LNCaP clone FGC (cell line): ENCODE measurements at regions not wholly inside any gene's neighbourhood (a gene's known extent, or its start where the extent isn't known, plus 50 kb on each side); places are given as distances from the start of the nearest gene placed in this dataset.
"Not testable (repeated sequence)": the region's sequence is repeated elsewhere in the genome, so short reads cannot be mapped to it uniquely, and the experiment has no call there.

ENCODE experiments used
- DNase-seq: peaks from one replicate; pipeline ENCODE4 v3.0.0-alpha.2; 2011; ENCODE audit warnings: low read depth
- H3K4me3 ChIP-seq: 2 replicates; pipeline ENCODE4 v1.5.1; 2011; ENCODE audit warnings: mild to moderate bottlenecking, low read depth, low read length, control low read depth
- TF ChIP-seq, protein P1 (sequence below): IDR thresholded peaks from 2 replicates; pipeline ENCODE4 v1.5.1; 2012; ENCODE audit warnings: mild to moderate bottlenecking; ENCODE audit not compliant: control insufficient read depth, insufficient read depth; ENCODE audit errors: extremely low read depth

DNA sequence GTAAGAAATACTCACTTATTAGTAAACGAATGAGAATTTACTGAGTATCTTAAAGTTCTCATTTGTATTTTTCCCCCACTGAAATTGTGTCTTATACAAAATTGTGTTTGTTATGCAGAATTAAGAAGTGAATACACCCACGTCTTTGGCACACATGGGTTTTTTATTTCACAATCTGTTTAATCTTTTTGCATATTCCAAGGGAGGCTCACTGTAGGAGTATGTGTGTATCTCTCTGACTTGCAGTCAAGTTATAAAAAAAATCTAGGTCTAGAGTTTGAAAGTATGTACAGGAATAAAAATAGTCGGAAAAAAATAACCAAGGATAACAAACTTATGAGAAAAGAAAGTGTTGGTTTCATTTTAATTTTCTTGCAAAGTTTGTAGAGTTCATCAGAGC, 255.2 kb downstream of the PDCD6IP start:
- no peak for DNase-seq
- TF ChIP-seq, protein P1, sequence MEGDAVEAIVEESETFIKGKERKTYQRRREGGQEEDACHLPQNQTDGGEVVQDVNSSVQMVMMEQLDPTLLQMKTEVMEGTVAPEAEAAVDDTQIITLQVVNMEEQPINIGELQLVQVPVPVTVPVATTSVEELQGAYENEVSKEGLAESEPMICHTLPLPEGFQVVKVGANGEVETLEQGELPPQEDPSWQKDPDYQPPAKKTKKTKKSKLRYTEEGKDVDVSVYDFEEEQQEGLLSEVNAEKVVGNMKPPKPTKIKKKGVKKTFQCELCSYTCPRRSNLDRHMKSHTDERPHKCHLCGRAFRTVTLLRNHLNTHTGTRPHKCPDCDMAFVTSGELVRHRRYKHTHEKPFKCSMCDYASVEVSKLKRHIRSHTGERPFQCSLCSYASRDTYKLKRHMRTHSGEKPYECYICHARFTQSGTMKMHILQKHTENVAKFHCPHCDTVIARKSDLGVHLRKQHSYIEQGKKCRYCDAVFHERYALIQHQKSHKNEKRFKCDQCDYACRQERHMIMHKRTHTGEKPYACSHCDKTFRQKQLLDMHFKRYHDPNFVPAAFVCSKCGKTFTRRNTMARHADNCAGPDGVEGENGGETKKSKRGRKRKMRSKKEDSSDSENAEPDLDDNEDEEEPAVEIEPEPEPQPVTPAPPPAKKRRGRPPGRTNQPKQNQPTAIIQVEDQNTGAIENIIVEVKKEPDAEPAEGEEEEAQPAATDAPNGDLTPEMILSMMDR, result no peak

DNA sequence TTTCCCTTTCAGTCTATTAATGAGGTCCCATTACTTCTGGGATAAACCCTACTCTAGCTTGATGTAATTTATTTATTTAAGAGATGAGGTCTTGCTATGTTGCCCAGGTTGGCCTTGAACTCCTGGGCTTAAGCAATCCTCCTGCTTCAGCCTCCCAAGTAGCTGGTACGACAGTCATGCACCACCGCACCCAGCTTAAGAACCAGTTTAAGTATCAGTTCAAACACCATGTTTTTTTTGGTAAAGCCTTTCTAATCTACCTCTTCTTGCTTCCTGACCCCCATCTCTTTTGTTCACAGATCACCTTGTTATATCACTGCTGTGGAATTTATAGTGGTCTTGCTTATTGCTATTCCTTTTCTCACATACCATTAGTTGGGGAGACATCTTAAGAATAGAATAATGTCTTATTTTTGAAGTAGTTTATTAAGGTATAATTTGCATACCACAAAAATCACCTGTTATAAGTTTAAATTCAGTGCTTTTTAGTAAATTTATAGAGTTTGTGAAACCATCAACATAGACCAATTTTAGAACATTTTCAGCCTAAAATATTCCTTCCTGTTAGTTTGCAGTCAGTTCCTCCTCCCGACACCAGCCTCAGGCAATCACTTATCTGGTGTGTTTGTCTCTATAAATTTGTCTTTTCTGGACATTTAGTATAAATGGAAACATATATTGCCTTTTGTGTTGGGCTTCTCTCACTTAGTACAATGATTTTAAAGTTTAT, 257.9 kb downstream of the PDCD6IP start:
- H3K4me3 ChIP-seq, result no peak overlapping the region
- DNase-seq, result no peak
- TF ChIP-seq, protein P1, result no peak

More for the DNA sequence above, 255.2 kb downstream of the PDCD6IP start:
- no peak overlapping the region for H3K4me3 ChIP-seq

DNA sequence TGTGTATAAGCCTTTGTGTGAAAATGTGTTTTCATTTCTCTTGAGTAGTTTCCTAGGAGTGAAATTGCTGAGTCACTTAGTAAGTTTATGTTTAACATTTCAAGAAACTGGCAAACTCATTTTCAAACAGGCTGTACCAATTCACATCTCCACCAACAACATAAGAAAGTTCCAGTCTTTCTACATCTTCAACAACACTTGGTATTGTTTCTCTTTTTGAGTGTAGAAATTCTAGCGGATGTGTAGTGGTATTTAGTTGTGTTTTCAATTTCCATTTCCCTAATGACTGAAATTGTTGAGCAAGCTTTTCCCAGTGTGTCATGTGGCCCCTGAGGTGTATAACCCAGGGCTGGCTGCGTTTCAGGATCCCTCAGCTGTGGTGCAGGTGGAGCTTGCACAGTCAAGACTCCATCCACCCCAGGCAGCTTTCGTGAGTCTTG, 258.5 kb downstream of the PDCD6IP start:
- TF ChIP-seq, protein P1, result no peak
- H3K4me3 ChIP-seq, result no peak overlapping the region
- DNase-seq, result no peak

DNA sequence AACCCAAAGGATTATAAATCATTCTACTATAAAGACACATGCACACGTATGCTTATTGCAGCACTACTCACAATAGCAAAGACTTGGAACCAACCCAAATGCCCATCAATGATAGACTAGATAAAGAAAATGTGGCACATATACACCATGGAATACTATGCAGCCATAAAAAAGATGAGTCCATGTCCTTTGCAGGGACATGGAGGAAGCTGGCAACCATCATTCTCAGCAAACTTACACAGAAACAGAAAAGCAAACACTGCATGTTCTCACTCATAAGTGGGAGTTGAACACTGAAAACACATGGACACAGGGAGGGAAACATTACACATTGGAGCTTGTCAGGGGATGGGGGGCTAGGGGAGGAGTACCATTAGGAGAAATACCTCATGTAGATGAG, 262.6 kb downstream of the PDCD6IP start:
- not testable (repeated sequence) for DNase-seq, H3K4me3 ChIP-seq

DNA sequence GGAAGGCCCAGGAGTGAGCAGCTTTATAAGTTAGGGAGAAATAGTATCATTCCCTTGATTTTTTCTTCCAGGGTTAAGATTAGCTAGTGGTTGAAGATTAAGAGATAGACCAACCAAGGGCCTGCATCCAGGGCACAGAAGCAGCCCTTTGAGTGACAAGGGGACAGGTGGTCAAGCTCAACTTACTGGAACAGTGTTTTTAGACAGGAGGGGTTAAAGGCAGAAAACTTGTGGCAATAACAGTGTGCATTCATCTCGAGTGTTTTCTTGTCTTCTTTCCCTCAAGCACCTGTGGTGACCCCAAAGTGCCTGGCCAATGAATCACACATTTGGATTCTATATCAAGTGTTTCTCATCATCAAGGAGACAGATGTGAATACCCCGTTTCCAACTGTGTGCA, 267.5 kb downstream of the PDCD6IP start:
- no peak for DNase-seq
- no peak overlapping the region for H3K4me3 ChIP-seq
- TF ChIP-seq, protein P1, result no peak

DNA sequence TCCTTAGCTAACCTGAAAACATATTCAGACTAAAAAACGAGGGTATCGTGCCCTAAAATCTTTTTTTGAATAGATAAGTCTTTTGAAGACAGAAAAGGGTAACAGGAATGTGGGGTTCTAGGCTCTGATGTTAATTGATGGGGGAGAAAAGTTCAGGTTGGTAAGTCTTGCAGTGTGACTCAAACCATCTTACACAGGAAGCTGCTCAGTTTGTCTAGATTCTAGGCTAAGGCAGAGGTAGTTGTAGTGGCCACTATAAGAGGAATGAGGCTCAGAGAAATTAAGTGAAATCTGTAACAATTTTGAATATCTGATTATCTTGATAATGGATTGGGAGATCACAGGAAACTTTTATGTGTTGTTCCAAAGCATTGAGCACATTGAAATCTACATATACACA, 267.9 kb downstream of the PDCD6IP start:
- DNase-seq, result no peak
- H3K4me3 ChIP-seq, result no peak overlapping the region
- TF ChIP-seq, protein P1, result no peak

DNA sequence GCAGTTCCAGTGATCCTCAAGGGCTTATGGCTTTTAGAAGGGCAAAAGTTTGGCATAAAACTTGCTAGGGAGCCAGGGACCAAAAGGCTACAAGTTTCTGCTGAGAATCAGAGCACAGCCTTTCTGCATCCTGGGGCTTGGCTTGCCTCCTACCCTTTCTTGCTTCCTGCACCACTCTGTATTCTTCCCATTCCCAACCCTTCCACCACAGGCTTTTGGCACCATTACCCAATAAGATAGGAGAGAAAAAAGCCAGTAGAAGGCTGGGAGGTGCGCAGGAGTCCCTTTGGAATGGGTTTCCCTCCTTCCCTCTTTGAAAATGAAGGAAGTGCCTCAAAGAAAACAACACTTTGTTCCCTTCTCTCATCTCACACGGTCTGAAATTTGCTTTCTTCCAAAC, 268.6 kb downstream of the PDCD6IP start:
- DNase-seq, result no peak
- no peak overlapping the region for H3K4me3 ChIP-seq
- TF ChIP-seq, protein P1, result no peak
